Dendritic cell treated with granulocyte-macrophage colony-stimulating factor and Interleukin-4, amounts not matched to agents 40 ng/mL and 50 ng/mL, for 4 days (primary cell): ENCODE measurements at regions not wholly inside any gene's neighbourhood (a gene's known extent, or its start where the extent isn't known, plus 50 kb on each side); places are given as distances from the start of the nearest gene placed in this dataset.

Experiments used
- H3K27ac Mint-ChIP-seq: one replicate; pipeline ENCODE4 v1.8.0; 2022; ENCODE audit warnings: mild to moderate bottlenecking, mixed read lengths
- H3K27me3 Mint-ChIP-seq: one replicate; pipeline ENCODE4 v1.8.0; 2022; ENCODE audit warnings: mild to moderate bottlenecking, mixed read lengths
- H3K36me3 Mint-ChIP-seq: one replicate; pipeline ENCODE4 v1.8.0; 2022; ENCODE audit warnings: low read depth, mixed read lengths
- H3K4me1 Mint-ChIP-seq: one replicate; pipeline ENCODE4 v1.8.0; 2022; ENCODE audit warnings: low read depth, mixed read lengths
- H3K4me3 Mint-ChIP-seq: one replicate; pipeline ENCODE4 v1.8.0; 2022; ENCODE audit warnings: mild to moderate bottlenecking, moderate library complexity, mixed read lengths
- H3K9me3 Mint-ChIP-seq: one replicate; pipeline ENCODE4 v1.8.0; 2022; ENCODE audit warnings: mixed read lengths
- intact Hi-C: fragments of 100-400 bp; cut with micrococcal nuclease; formaldehyde crosslinking; loops from one replicate; pipeline ENCODE4 v1.15.0; 2022

DNA sequence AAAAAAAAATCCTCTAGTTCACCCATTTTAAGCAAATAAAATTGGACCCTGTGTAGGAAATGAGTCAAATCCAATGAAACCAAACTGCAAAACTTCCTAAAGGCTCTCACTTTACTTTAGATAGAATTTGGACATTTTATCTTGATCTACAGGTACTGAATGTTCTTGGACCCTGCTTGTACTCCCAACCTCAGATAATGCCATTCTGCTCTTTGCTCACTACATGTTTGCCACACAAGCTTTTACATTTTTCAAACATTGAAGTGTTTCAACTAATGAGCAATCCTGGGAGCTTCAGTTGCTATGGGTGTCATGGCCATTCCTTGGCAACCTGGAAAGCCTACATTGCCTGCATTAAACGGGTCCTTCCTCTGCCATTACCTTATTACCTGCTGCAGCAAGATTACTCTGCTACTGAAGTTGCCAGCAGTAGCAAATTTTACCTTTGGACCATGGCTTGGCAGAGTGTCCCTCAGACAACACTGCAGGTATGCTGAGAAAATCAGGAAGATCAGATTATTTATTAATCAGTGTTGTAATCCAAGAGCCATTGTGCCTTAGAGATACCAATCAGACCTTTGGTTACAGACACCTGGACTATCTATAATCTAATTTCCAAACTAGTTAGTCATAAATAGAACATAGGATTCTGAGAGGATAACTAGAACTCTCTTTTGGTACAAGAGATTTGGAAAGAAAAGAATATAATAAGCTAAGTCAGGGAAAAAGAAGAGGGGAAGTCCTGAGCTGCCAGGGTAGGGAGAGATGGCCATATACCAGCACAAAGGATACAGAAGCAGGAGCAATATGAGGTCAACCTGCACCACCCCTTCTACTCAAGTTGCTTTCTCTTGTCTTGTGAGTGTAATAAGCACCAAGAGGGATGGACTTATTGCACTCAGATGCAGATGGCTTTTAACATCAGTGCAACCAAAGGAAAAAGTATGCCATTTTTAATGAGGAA, 293.3 kb upstream of the TFPI start:
- intact Hi-C loops: no loop called here
- no peak overlapping the region for H3K27ac Mint-ChIP-seq

DNA sequence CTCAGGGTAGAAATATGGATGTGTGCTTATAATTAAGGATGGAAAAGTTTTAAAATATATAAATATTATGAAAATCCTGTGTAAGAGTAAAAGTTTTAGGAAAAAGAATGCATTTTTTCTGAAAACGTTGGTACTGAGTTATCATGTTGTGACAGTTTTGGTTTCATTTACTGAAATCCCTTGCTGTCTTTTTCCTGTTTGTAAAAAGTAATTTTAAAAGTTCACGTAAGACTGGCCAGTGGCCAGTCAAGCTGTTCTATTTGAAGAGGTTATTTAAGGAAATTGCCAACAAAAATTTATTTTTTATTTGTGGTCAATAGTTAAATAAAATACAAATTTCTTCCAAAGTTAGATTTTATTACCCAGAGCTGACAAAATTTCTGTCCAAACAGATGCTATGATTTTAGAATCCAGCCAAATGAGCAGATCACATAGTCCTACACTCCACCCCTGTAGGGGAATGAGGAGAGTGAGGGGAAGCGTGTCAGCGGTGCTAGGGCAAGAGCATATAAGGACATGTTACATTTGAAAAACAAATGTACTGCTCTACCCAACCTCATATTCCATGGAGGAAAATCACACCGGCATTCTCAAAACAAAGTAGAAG, 297.8 kb upstream of the TFPI start:
- H3K27me3 Mint-ChIP-seq: no peaks in the 10 kb centered on the region
- no peak overlapping the region for H3K4me3 Mint-ChIP-seq
- intact Hi-C loops: no loop called here
- no peaks in the 10 kb centered on the region for H3K36me3 Mint-ChIP-seq
- no peak overlapping the region for H3K27ac Mint-ChIP-seq
- no peaks in the 10 kb centered on the region for H3K9me3 Mint-ChIP-seq
- no peaks in the 10 kb centered on the region for H3K4me1 Mint-ChIP-seq

More for the DNA sequence above, 293.3 kb upstream of the TFPI start:
- H3K27me3 Mint-ChIP-seq: no peaks in the 10 kb centered on the region
- no peaks in the 10 kb centered on the region for H3K9me3 Mint-ChIP-seq
- no peaks in the 10 kb centered on the region for H3K4me1 Mint-ChIP-seq
- H3K4me3 Mint-ChIP-seq: no peak overlapping the region
- no peaks in the 10 kb centered on the region for H3K36me3 Mint-ChIP-seq

GRCh38 chr2:187853381-187853791, 299.2 kb upstream of the TFPI start:
- Mint-ChIP-seq H3K27me3 (no peaks in the 10 kb centered on the region), H3K9me3 (no peaks in the 10 kb centered on the region), H3K4me1 (no peaks in the 10 kb centered on the region), H3K27ac (no peak overlapping the region), H3K4me3 (no peak overlapping the region), H3K36me3 (no peaks in the 10 kb centered on the region)
- intact Hi-C loops: no loop called here

DNA sequence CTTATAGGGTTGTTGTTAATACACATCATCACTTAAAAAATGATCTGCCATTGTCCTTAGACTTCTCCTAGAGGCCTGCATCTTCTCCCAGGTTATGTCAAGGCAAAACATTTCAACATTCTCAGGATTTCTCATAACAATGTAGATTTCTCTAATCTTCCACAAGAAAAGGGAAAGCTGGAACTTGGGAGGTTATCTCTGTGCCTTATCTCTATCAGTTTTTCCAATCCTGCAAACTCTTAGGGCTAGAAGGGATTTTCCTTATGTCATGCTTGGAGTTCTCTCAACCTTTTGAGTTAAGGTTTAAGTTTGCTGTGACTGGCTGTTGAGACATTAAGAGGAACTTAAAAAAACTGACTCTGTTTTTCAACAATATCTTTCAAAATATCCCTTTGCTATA, 300.6 kb upstream of the TFPI start:
- intact Hi-C loops: no loop called here
- Mint-ChIP-seq H3K4me3 (no peak overlapping the region), H3K9me3 (no peaks in the 10 kb centered on the region), H3K4me1 (no peaks in the 10 kb centered on the region), H3K27ac (no peak overlapping the region), H3K27me3 (no peaks in the 10 kb centered on the region), H3K36me3 (no peaks in the 10 kb centered on the region)

GRCh38 chr2:187855689-187856088, 301.5 kb upstream of the TFPI start:
- H3K4me3 Mint-ChIP-seq: no peak overlapping the region

DNA sequence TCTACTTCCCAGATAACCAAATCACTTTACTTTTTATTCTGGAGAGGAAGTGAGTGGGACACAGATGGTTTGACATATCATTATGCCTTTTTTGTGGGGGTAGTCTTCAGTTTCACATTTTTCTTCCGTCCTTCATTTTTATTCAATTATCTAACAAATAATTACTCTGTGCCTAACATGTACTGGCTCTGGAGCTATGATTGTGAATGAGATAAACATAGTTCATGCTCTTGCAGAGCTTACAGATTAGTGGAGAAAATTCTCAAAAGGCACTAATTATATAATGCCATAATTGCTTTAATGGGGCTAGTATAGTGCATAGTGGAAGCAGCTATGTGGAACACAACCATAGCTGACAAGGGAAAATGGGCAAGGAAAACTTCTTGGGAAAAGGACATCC, 303.6 kb upstream of the TFPI start:
- Mint-ChIP-seq H3K27ac (no peak overlapping the region), H3K27me3 (no peaks in the 10 kb centered on the region), H3K4me1 (no peaks in the 10 kb centered on the region), H3K9me3 (no peaks in the 10 kb centered on the region), H3K36me3 (no peaks in the 10 kb centered on the region), H3K4me3 (no peak overlapping the region)
- intact Hi-C loops: no loop called here

More at GRCh38 chr2:187855689-187856088, 301.5 kb upstream of the TFPI start:
- Mint-ChIP-seq H3K27me3 (no peaks in the 10 kb centered on the region), H3K36me3 (no peaks in the 10 kb centered on the region), H3K9me3 (no peaks in the 10 kb centered on the region), H3K4me1 (no peaks in the 10 kb centered on the region), H3K27ac (no peak overlapping the region)
- intact Hi-C loops: no loop called here

GRCh38 chr2:187862715-187863114, 308.5 kb upstream of the TFPI start:
- intact Hi-C loops: no loop called here
- Mint-ChIP-seq H3K9me3 (peaks cover 12% of the 10 kb centered on the region), H3K36me3 (no peaks in the 10 kb centered on the region), H3K27me3 (no peaks in the 10 kb centered on the region), H3K27ac (no peak overlapping the region), H3K4me1 (no peaks in the 10 kb centered on the region), H3K4me3 (no peak overlapping the region)

DNA sequence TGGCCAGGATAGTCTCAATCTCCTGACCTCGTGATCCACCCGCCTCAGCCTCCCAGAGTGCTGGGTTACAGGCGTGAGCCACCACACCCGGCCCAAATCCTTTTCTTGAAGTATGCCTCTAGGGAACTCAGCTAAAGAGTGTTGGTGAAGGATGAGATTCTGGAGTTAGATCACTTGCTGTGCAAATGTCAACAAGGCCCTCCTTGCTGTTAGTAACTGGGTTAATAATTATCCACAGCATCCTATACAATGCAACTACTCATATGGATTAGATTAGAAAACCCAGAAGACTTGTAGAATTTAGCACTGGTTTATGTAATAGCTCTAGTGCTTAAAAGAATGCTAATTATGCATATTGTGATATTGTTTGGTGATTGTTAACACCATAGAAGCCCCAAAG, 310.8 kb upstream of the TFPI start:
- Mint-ChIP-seq H3K27me3 (no peaks in the 10 kb centered on the region), H3K4me1 (no peaks in the 10 kb centered on the region), H3K9me3 (peaks cover 26% of the 10 kb centered on the region), H3K4me3 (no peak overlapping the region), H3K27ac (no peak overlapping the region), H3K36me3 (no peaks in the 10 kb centered on the region)
- intact Hi-C loops: no loop called here

DNA sequence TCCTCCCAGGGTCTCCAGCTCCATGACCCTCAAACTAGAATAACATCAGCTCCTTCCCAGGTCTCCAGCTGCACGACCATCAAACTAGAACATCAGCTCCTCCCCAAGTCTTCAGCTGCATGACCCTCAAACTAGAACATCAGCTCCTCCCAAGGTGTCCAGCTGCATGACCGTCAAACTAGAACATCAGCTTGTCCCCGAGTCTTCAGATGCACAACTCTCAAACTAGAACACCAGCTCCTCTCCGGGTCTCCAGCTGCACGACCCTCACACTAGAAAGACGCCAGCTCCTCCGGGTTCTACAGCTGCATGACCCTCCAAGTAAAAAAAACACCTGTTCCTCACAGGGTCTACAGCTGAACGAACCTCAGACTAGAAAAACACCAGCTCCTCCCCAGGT, 312.9 kb upstream of the TFPI start:
- intact Hi-C loops: no loop called here

DNA sequence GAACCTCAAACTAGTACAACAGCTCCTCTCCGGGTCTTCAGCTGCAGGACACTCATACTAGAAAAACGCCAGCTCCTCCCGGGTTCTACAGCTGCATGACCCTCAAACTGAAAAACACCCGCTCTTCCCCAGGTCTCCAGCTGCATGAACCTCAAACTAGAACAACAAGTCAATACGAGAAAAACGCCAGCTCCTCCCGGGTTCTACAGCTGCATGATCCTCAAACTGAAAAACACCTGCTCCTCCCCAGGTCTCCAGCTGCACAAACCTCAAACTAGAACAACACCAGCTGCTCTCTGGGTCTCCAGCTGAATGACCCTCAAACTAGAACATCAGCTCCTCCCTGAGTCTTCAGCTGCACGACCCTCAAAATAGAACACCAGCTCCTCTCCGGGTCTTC, 315.0 kb upstream of the TFPI start:
- Mint-ChIP-seq H3K4me3 (no peak overlapping the region), H3K27ac (no peak overlapping the region), H3K9me3 (peaks cover 26% of the 10 kb centered on the region), H3K4me1 (no peaks in the 10 kb centered on the region), H3K36me3 (no peaks in the 10 kb centered on the region), H3K27me3 (no peaks in the 10 kb centered on the region)
- intact Hi-C loops: no loop called here

More for the DNA sequence above, 312.9 kb upstream of the TFPI start:
- H3K4me1 Mint-ChIP-seq: no peaks in the 10 kb centered on the region
- H3K4me3 Mint-ChIP-seq: no peak overlapping the region
- no peaks in the 10 kb centered on the region for H3K27me3 Mint-ChIP-seq
- peaks cover 26% of the 10 kb centered on the region for H3K9me3 Mint-ChIP-seq
- no peak overlapping the region for H3K27ac Mint-ChIP-seq
- no peaks in the 10 kb centered on the region for H3K36me3 Mint-ChIP-seq

- peaks cover 26% of the 10 kb centered on the region for H3K9me3 Mint-ChIP-seq
- H3K27me3 Mint-ChIP-seq: no peaks in the 10 kb centered on the region
- no peaks in the 10 kb centered on the region for H3K4me1 Mint-ChIP-seq
- intact Hi-C loops: no loop called here
- H3K27ac Mint-ChIP-seq: no peak overlapping the region
- H3K36me3 Mint-ChIP-seq: no peaks in the 10 kb centered on the region
- H3K4me3 Mint-ChIP-seq: no peak overlapping the region
Measured at GRCh38 chr2:187871506-187871905, 317.3 kb upstream of the TFPI start.

- intact Hi-C loops: no loop called here
- Mint-ChIP-seq H3K27me3 (no peaks in the 10 kb centered on the region), H3K27ac (no peak overlapping the region), H3K4me1 (no peaks in the 10 kb centered on the region), H3K9me3 (peaks cover 10% of the 10 kb centered on the region), H3K4me3 (no peak overlapping the region), H3K36me3 (no peaks in the 10 kb centered on the region)
Measured at GRCh38 chr2:187873132-187873531, 318.9 kb upstream of the TFPI start.

DNA sequence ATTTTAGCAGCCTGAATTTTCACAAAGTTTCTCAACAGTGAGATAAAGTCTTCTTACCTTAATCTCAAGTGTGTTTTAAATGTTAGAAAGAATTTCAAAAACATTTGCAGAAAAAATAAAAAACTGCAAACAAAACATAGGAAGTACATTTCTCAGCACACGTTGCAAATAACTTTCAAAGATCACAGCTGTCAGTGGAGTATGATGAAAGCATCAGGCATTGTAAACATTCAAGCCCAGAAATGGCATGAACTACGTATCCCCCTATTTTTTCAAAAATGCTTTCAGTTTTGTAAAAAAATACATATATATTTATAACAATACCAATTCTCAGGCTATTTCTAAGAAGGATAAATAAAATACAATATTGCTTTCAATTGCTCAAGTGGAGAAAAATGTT, 320.6 kb upstream of the TFPI start:
- no peak overlapping the region for H3K4me3 Mint-ChIP-seq
- no peaks in the 10 kb centered on the region for H3K9me3 Mint-ChIP-seq
- no peak overlapping the region for H3K27ac Mint-ChIP-seq
- H3K4me1 Mint-ChIP-seq: no peaks in the 10 kb centered on the region
- H3K27me3 Mint-ChIP-seq: no peaks in the 10 kb centered on the region
- intact Hi-C loops: no loop called here
- H3K36me3 Mint-ChIP-seq: no peaks in the 10 kb centered on the region

DNA sequence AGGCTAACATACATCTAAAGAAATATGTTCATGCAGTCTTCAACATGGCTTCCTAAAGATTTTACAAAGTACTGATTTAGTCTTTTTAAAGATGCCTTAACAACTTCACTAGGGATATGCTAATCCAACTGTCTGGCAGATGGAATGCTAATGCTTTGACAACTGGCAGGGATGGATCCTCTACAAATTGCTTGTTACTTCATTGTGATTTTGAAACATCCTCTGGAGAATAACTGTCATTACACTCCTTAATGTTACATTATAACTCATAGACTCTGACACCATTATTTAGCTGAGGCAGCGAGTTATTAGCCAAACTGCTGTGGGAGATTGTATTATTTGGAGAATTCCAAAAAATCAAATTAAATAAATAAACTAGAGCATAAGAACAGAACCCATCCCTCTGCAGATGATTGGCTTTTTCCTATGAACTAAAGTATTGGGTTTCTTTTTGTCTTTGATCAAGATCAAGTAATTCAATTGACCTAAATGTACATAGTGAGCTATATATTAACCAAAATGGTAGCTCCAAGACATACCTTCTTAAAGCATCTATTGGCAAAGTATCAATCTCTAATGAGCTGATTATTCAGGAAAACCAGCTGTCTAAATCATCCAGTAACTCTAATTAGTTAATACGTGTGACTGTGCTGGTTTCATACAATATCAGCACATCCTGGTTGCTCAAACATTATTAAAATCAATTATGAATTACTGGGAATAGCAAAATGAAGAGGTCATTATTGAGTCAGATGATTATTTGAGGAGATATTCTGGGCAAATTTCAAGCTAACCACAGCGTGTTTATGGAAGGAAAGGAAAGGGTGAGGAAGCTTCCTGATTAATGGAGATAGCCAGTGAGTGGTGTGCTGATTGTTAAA, 321.3 kb upstream of the TFPI start:
- no peaks in the 10 kb centered on the region for H3K36me3 Mint-ChIP-seq
- no peaks in the 10 kb centered on the region for H3K4me1 Mint-ChIP-seq
- no peak overlapping the region for H3K27ac Mint-ChIP-seq
- no peak overlapping the region for H3K4me3 Mint-ChIP-seq
- no peaks in the 10 kb centered on the region for H3K27me3 Mint-ChIP-seq
- no peaks in the 10 kb centered on the region for H3K9me3 Mint-ChIP-seq
- intact Hi-C loops: no loop called here
